H1 (cell line): ENCODE measurements at regions not wholly inside any gene's neighbourhood (a gene's known extent, or its start where the extent isn't known, plus 50 kb on each side); places are given as distances from the start of the nearest gene placed in this dataset.

Experiments used
- KDM5A ChIP-seq: fragments of 200-600 bp; IDR thresholded peaks from 2 replicates; pipeline ENCODE4 v1.7.1; 2012; ENCODE audit warnings: mild to moderate bottlenecking, low read length, inconsistent platforms, mixed read lengths
- POLR2A ChIP-seq, 2 experiments: IDR thresholded peaks; 1 replicate in 1 of 2; 2 replicates in 1 of 2; pipeline ENCODE4 v1.6.1; 2011; ENCODE audit warnings: low read depth in 2 of 2, low read length in 2 of 2, mild to moderate bottlenecking in 2 of 2; ENCODE audit errors: control extremely low read depth in 1 of 2
- TF ChIP-seq, protein P1 (sequence below), 3 experiments: IDR thresholded peaks; 1 replicate in 2 of 3; 2 replicates in 1 of 3; pipeline versions ENCODE4 v1.5.1 to v1.6.1; 2011; ENCODE audit warnings: low read length in 3 of 3, mild to moderate bottlenecking in 3 of 3, inconsistent platforms in 2 of 3, low read depth in 1 of 3, moderate library complexity in 1 of 3; ENCODE audit not compliant: insufficient read depth in 1 of 3; ENCODE audit errors: control extremely low read depth in 1 of 3

DNA sequence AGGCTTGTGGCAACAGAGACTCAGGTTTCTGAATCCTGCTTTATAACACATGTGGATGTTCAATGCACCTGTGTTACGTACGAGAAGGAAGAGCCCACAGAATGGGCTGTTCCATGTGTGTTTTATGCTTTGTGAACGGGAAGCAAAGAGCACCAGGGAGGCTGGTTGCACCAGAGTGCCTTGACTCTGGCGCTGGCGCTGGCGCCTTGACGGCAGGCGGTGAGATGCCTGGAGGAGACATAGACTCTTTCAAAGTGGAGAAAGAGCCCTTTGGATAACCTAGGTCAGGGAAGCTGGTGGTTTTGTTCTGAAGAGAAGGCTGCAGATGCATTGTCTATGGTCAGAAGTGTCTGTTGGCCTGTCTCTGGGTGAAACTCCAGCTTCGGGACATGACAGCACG, 80.2 kb upstream of the APCDD1 start:
- TF ChIP-seq KDM5A (no peak), POLR2A (IDR thresholded peaks at IDR 0.05; ENCODE audit: control extremely low read depth in 1 of 2, low read depth in 2 of 2, low read length in 2 of 2) (no peak)
- TF ChIP-seq, protein P1, sequence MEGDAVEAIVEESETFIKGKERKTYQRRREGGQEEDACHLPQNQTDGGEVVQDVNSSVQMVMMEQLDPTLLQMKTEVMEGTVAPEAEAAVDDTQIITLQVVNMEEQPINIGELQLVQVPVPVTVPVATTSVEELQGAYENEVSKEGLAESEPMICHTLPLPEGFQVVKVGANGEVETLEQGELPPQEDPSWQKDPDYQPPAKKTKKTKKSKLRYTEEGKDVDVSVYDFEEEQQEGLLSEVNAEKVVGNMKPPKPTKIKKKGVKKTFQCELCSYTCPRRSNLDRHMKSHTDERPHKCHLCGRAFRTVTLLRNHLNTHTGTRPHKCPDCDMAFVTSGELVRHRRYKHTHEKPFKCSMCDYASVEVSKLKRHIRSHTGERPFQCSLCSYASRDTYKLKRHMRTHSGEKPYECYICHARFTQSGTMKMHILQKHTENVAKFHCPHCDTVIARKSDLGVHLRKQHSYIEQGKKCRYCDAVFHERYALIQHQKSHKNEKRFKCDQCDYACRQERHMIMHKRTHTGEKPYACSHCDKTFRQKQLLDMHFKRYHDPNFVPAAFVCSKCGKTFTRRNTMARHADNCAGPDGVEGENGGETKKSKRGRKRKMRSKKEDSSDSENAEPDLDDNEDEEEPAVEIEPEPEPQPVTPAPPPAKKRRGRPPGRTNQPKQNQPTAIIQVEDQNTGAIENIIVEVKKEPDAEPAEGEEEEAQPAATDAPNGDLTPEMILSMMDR (IDR thresholded peaks at IDR 0.05; ENCODE audit: control extremely low read depth in 1 of 3, insufficient read depth in 1 of 3, low read depth in 1 of 3, low read length in 3 of 3), result no peak
